IPS DF 19.7 (cell line): ENCODE measurements at regions not wholly inside any gene's neighbourhood (a gene's known extent, or its start where the extent isn't known, plus 50 kb on each side); places are given as distances from the start of the nearest gene placed in this dataset.

Experiments
- DNase-seq: peaks from one replicate; pipeline ENCODE4 v3.0.0-alpha.2; 2013; ENCODE audit warnings: low read depth, low spot score

- DNase-seq = no peak
Measured at GRCh38 chr2:222146488-222146887, 152.3 kb downstream of the PAX3 start.

- no peak for DNase-seq
Measured at GRCh38 chr2:222142027-222142426, 156.8 kb downstream of the PAX3 start.

DNA sequence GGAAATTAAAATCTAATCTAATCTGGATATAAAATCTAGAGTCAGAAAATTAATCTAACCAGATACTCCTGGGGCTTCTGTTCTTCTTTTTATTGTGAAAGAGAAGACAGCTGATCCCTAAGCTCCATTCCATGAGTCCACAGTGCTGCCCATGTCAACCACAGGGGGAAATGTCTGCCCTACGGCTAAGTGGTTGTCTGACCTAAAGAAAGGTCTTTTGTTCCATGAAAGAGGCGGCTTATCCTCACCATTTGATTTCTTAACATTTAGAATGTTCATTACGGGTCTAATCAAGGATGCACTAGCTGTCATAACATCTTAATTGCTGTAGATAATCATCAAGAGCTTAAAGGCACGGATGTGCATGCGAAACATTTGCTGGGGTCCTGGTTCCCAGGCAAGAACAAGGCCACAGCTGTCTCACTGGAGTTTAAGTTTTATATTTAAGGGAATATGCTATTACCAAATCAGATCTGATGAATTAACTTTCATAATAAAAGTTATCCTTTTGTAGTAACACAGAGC is 162.6 kb downstream of the PAX3 start:
- no peak for DNase-seq

DNA sequence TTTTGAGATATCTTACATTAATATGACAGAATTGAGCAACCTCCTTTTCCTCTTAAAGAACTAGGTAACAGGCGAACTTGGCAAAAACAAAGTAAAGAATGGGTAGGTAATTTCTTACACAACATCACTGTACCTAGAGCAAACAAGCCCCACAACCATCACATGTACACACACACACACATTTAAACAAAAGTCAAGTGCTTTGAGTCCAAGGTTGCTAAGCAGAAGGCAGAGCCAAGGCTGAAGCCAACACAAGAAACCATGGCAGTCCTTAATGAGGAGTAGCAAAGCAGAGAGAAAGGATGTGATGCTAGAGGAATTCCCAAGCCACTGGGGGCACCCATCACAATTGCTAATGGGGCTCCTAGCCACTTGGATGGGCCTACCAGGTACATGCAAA is 164.1 kb downstream of the PAX3 start:
- DNase-seq = no peak

DNA sequence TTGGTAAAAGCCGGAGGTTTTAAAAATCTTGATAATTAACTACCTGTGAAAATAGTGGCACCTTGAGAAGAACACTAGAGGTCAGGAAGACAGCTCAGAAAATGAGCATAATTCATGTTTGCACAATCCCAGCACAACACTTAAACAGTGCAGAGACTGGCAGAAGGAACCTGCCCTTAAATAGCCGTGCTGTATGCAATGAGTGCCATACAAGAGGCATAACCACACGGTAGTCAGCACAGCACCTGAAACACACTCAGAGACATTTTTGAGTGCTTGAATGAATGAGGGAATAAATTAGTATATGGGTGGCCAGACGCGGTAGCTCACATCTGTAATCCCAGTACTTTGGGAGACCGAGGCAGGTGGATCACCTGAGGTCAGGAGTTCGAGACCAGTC is 164.9 kb downstream of the PAX3 start:
- no peak for DNase-seq

- no peak for DNase-seq
Measured at GRCh38 chr2:222130855-222131254, 167.9 kb downstream of the PAX3 start.

DNA sequence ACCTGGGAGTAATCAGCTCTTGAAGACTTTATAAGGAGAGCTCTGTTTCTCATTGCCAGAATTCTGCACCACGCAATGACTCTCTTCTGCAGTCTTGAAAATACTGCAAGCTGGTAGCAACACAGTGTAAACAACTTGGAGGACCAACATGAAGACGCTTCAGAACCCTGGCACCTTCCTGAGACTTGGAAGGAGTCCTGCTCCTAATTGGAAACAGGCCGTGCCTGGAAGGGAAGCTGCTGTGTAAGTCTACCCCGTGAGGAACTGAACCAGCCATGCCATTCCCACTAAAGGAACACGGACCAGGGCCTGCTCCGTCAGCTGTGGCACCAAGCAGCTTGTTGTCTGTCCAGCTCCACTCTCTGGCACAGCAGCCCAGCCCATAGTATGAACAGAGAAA is 171.1 kb downstream of the PAX3 start:
- no peak for DNase-seq

DNA sequence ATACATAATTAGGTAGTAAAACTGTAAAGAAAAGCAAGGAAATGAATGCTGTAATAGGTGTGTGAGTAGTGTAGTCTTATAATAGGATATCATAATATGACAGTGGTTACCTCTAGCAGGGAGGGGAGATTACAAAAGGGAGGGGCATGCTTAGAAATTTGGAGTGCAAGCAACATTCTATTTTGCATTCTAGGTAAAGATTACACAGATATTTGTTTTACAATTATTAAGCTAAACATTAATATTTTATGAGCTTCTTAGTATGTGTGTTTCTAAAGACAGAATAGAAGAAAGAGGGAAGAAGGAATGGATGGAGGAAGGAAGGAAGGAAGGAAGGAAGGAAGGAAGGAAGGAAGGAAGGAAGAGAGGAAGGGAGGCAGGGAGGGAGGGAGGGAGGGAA is 177.9 kb downstream of the PAX3 start:
- no peak for DNase-seq

DNA sequence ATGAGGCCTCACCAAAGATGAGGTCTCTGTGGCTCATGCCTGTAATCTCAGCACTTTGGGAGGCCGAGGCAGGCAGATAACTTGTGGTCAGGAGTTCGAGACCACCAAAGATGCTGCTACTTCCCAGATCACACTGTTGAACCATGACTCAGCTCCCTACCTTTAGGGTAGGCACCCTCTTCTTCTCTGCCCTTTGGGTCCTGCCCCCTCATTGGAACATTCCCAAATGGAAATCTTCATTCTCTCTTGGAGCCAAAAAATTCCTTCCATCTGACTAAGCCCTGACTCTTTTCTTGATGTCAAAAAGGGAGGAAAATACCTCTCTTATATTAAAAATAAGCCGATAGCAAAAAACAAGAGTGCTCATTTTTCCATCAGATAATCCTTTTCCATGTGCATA is 183.5 kb downstream of the PAX3 start:
- no peak for DNase-seq

GRCh38 chr2:222108957-222109585 is 189.7 kb downstream of the PAX3 start:
- no peak for DNase-seq

GRCh38 chr2:222108497-222108896 is 190.3 kb downstream of the PAX3 start:
- no peak for DNase-seq

GRCh38 chr2:222105046-222105445 is 193.8 kb downstream of the PAX3 start:
- DNase-seq = no peak

DNA sequence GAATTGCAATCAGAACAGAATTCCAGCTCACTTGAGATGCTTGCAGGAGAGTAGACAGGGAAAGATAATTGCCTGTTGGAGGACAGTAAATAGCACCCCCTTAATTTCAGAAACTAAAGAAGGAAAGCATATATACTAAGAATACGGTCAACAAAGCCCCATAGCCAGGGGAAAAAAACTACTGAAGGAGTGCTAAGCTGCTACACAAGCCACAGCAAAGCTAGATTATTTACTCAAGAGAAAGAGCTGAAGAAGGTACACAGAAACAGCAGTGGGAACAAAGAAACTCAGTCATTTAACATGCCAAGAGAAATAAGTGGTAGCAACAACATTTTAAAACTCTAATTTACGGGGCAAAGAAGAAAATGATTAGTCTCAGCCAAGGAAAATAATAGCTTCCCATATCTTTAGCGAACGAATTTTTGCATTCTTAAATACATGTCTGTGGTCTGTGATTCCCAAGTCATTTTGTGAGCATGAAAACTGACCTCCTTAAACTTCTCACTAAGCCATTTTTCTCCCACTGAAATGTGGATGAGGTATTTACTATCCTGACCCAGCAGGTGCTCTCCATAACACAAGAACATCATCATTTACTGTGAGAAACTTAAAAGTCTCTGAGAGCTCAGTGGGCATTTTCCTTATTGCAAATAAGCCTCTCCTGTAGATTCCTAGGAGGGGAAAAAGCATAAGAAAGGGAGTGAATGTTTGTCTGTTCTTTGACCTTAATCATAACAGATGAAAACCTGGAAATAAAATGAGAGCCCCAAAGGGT is 196.0 kb downstream of the PAX3 start:
- DNase-seq = no peak

DNA sequence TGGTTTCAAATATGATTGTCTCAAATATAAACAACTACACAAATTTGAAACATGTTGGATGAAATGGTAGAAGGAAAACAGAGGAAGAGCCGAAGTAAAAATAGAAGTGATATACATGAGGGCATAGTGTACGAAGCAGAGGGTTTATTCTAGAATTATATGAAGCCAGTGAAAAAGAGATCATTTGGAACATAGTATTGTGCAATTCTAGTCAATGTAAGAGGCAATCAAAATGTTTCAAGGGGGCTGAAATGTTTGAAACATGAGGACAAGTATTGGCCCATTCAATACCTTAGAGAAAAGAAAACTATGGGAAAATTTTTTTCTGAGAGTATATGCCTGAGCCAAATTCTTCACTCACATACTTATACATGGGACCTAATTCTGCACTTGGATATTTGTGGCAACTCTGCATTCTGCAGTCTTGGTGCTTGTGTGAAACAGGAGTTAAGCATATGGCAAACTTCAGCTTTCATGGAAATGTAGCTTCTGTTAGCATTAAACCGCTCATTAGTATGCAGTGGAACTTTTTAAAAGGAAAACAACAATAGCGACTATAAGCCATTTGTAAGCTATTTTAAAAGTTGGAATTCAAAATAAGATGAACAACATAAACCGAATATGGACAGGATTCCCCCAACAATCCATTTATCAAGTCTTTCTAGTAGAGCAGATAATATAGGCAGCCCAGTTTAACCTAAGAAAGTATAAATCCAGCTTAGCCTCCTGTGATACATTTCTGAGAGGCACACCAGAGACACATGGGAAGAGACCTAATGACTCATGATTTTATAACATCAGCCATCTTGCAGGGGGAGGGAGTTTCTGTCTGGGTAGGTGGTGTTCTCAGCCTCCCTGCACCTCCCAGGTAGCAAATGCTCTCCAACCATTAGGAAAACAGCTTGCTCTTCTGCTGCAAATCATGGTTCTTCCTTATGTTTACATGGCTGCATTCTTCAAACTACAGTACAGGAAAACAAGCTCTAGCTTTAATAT is 197.8 kb downstream of the PAX3 start:
- no peak for DNase-seq

DNA sequence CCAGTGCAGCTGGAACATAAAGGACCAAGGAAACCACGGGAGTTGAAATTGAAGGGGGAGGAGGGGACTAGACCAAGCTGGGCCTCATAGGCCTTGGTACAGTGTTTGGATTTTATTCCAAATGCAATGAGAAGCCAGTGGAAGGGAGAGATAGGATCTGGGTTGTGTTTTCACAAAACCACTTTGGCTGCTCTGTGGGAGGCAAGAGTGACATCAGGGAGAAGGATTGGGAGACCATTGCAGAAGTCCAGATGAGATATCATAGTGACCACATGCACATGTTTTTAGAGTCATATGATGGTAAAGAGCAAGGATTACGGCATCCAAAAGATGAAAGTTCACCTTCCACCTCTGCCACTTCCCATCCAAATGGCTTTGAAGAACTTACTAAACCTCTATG is 210.2 kb downstream of the PAX3 start:
- DNase-seq = no peak

GRCh38 chr2:222087998-222088397 is 210.8 kb downstream of the PAX3 start:
- no peak for DNase-seq

- DNase-seq = no peak
Measured at GRCh38 chr2:222082201-222082600, 216.6 kb downstream of the PAX3 start.

DNA sequence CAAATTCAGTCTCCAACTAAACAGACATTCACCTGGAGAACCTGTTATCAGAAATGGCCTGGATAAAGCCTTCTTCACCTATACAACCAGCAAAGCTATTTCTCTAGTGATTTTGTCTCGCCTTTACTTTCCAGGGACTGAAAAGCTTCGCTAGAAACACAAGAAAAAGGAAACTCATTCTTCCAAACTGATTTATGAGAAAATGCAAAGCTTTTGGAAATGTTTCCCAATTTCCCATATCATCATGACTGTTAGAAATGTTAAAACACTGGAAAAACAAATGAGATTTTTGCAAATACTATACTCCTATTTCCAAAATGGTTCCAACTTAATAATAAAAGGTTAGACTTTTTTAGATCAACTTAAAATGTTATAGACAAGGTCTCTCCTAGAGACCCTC is 218.7 kb downstream of the PAX3 start:
- DNase-seq = no peak

GRCh38 chr2:222076973-222077690 is 221.7 kb downstream of the PAX3 start:
- DNase-seq = no peak

DNA sequence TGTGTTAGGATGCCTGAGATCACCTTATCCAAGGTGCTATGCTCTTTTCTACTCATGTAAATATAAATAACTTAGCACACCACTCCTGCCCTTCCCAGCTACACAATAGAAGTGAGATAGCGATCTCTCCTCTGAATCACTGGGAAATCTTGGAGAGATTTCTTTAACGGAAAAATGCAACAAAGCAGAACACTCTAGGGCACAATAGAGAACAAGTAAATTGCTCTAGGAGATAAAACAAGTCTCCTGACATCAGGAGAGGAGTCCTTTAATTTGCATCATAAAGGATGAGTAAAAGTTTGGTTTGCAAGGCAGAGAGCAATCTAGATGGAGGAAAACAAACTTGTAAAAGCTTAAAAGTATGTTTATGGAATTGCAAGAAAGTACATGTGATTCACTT is 224.1 kb downstream of the PAX3 start:
- DNase-seq = no peak

DNA sequence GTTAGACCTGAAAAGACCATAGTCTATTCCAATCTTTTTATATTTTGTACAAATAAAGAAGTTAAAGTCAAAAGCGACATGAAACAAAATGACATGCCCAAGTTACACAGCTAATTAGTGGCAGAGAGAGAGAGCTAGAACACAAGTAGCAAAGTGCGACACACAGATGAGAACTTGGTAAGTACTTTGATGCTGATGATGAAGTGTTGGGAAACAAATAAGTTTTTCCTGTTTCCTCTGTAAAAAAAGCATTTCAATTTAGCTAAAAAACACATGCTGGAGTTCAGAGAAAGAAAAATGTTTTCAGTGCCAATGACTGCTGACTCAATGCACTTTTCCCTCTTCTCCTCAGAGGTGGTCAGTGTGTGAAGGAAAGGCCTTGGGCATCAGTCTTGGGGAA is 226.9 kb downstream of the PAX3 start:
- no peak for DNase-seq
